CD4-positive, alpha-beta T cell treated with Interleukin-6 at 100 ng/mL for 8 hours (primary cell): ENCODE measurements at regions not wholly inside any gene's neighbourhood (a gene's known extent, or its start where the extent isn't known, plus 50 kb on each side); places are given as distances from the start of the nearest gene placed in this dataset.
"Not testable (repeated sequence)": the region's sequence is repeated elsewhere in the genome, so short reads cannot be mapped to it uniquely, and the experiment has no call there.

Source experiments
- DNase-seq: peaks from one replicate; pipeline ENCODE4 v3.0.0-alpha.2; 2020; ENCODE audit warnings: mixed read lengths, low spot score

DNA sequence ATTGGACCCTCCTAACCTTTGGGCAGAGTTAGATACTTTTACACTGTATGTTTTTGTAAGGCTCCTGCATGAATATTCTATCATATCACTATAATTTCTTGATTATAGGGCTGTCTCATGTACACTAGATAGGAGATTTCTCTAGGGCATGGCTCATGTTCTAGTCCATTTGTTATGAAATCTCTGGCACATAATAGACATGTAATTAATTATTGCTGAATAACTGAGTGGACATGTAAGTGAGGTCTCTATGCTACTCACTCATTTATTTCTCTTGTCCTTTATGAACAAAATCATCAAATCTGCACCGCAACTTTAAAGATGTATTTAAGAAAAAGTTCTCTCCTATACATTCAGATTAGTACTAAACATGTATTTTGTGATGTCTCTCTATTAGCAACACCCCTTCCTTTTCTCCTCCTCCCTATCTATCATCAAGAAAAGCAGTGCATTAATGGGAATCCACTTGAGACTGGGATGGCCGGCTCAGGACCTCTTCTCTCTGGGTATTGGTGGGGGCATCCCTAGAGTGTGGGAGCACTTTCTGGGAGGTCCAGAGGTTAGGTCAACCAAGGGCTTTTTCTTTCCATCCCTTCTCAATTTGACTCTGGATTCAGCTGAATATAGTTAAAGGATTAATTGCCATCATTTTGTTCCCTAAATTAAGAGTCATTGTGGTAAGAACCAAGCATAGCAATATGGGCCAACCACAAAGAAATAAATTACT, 168.0 kb upstream of the HMGA2 start:
- DNase-seq, result no peak

DNA sequence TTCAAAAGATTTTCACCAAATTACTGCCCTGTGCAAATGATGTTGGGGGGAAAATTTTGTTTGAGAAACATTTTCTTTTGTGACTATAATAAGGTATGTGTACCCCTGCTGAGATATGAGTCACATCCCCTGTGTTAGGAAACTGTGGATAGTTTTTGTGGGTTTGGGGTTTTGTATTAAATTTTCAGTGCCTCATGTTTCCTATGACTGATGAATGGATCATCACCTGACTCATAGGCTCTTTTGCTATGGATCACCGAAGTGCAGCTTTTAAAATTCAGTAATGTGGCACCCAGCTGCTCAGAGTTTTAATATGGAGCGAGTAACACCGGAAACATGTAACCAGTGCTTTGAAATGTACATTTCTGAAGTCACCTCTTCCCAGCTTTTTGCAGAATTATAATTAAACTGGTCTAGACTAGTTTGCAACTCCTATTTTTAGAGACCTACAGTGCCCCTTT, 167.4 kb upstream of the HMGA2 start:
- DNase-seq, result no peak

DNA sequence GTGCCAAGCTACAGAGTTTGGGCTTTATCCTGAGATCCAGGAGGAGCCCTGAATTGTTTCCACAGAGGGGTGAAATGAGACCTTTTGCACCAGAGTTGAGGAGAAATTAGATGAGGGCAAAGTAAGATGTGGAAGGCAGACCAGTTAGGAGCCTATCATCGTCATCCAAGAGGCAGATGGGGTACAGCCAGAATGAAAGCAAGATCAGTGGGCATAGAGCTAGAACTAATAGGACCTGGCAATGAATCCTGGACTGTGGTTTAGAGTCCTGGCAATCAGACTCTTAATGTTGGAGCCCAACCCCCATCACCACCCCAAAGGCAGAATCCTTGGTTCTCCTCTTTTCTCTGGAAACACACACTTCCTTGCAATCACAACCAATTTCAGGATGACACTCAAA, 166.6 kb upstream of the HMGA2 start:
- DNase-seq, result no peak

DNA sequence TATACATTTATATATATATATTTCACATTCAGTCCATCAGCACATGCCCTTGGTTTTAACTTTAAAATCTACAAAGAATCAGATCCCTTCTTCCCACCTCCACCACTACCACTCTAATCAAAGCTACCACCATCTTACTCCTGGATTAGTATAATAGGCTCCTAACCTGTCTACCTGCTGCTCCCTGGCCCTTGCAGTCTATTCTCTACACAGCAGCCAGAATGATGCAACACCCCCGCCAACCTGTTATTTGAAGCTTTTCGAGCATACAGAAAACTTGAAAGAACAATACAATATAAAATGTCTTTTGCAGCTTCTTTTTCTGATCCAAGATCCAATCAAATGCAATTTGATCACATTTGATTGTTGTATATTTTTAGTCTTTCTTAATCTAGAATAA, 165.9 kb upstream of the HMGA2 start:
- DNase-seq, result no peak

DNA sequence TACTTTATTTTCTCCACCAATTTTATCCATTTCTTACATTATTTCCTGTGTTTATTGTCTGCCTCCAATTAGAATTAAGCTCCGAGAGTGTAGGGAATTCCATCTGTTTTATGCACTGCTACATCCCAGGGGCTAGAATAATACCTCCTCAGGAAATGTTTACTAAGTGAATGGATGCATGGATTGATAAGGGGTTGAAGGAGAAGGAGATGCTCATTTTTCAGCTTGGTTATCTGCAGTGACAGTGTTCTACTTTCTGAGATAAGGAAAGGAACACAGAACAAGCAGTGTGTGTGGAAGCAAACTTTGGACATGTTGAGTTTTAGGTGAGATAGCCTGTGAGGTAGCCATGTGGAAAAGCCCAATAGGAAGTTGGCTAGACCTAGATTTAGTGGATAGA, 164.6 kb upstream of the HMGA2 start:
- no peak for DNase-seq

DNA sequence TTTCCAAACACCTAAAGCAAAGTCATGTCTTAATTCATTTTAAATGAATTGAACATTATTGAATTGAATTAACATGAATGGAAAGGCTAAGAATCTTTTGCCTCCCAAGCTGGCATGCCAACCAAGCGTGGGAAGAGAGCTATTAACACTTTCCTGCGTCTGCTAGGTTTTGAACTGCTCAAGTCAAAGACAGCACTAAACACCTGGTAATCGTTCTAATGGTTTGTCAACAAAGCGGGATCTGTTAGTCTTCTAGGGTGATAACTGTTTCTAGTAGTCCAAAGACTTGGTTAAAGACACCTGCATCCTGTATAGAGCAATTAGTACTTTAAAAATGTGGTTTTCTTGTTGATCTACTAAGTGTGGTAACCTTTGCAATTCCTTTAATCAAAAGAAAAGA, 164.2 kb upstream of the HMGA2 start:
- DNase-seq, result no peak

DNA sequence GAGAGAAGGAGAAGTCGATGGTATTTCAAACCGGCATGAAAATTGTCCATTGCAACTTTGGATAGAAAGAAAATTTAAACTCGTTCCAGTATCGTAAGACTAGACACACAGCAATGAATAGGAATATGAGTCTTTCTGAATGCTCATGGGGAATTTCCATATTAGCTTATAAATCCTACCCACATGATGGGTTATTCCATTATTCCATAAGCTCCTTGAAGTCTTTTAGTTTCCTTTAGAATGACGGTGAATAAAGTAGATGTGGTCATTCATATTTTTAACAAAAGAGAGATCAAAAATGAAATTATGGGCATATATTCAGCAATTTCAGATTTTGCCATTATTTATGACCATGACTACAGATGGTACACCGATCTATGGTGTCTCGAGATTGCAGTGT, 163.4 kb upstream of the HMGA2 start:
- no peak for DNase-seq

DNA sequence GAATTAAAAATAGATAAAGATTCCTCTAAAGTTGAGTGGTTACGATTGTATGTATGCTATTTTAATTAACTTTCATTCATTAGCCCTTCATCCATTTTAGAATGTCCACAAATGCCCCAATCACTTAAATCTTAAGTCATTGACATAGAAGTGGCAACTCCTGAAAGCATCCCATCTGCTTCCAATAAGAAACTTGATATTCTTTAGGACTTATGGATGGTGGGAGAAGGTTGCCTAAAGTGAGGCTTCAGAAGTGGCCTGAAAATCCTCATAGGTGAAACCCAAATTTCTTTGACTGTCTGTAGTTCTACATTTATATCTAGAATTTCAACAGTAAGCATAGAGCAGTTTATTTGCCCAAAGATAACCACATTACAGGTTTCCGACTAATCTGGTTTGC, 161.7 kb upstream of the HMGA2 start:
- no peak for DNase-seq

DNA sequence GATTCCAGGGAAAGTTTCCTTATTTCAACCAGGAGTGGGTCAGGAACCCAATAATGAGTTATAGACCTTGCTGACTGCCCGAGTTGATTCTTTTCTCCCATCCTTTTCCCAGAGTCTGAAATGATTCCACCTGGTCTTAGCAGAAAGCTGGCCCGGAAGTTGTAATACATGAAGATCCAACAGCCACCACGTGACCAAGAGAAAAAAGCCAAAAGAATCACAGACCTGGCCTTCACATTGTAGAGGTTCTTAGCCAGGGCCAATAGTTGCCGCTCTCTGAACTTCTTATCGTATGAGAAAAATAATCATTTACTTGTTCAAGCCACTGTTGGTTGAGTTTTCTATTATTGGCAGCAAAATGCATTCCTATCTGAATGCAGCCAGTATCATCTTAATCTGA, 161.2 kb upstream of the HMGA2 start:
- no peak for DNase-seq

DNA sequence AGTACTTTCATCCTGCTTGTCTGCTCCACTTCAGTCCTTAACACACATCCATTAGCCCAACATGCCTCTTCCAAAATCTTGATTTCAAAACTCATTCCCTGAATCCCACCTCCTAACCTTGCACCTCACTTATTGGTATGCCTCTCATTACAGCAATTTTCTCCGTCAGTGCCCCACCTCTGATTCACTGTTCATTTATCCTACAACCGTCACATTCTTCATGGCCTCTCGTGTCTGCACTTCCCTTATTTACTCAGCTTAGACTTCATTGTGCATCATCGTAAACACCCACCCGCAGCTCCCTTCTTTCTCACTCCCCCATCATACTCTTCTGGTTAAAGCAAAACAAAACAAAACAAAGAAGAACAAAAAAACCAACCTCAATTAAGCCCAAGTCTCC, 160.6 kb upstream of the HMGA2 start:
- no peak for DNase-seq

DNA sequence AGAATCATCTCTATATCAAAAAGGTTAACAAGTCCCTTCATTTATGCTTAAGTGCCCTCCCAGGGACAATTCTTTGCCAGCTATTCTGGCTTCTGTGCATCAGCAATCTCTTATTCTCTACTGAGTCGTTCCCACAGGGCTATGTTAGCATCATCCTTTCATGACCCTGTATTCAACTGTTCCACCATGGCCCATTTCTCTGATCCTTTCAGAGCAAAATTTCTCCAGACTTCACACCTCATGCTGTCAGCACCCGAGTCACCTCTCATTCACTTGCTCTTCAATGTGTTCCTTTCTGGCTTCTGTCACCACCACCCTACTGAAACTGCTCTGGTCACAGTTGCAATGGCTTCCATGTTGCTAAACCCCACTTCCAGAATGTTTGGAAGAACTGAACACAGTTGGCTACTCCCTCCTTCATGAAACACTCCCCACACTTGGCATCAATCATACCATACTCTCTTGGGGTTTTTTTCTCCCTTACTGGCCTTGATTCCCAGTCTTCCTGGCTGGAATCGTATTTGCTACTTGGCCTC, 159.5 kb upstream of the HMGA2 start:
- DNase-seq, result no peak

DNA sequence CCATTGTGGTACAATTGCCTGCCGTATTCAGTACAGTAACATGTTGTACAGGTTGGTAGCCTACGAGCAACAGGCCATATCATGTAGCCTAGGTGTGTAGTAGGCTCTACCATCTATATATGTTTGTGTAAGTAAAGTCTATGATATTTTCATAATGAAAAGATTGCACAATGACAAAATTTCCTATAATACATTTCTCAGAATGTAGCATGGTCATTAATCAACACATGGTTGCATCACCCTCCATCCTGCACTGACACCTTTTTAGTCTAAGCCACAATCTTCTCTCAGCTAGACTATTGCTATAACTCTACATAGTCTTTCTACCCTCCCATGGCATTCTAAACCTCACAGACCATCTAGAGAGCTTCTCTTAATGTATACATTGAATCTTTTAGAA, 158.5 kb upstream of the HMGA2 start:
- no peak for DNase-seq

DNA sequence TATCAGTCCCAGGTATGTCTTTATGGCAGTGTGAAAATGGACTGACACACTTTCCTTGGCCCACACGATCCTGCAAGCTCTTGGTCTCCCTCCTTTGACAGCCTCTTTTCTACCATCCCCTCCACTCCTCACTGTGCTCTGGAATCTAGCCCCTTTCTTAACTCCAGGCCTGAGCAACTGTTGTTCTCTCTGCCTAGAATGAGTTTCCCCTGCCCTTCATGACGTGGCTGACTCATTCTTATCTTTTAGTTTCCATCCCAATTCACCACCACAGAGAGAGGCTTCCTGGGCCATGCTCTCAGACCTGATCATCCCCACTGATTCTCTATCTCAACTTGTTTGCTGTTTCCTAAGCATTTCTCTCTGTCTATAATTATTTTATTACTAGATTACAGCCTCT, 157.4 kb upstream of the HMGA2 start:
- DNase-seq, result no peak

DNA sequence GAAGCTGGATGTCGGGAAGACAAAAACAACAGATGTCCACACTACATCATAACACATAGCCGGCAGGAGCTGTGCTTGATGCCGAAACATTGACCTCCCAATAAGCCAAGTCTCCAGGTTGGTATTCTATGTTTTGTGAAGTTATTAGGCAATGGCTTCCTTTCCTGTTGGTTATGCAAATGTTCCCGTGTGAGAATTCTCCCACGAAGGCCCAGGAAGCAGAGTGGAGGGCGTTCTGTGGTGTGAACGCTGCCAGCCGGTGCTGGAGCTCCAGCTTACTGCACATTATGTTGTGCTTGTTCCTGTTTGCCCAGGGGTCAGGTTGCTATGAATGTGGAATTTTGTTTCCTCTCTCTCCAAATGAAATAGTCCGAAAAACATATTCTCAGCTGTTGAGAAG, 156.4 kb upstream of the HMGA2 start:
- DNase-seq, result no peak

DNA sequence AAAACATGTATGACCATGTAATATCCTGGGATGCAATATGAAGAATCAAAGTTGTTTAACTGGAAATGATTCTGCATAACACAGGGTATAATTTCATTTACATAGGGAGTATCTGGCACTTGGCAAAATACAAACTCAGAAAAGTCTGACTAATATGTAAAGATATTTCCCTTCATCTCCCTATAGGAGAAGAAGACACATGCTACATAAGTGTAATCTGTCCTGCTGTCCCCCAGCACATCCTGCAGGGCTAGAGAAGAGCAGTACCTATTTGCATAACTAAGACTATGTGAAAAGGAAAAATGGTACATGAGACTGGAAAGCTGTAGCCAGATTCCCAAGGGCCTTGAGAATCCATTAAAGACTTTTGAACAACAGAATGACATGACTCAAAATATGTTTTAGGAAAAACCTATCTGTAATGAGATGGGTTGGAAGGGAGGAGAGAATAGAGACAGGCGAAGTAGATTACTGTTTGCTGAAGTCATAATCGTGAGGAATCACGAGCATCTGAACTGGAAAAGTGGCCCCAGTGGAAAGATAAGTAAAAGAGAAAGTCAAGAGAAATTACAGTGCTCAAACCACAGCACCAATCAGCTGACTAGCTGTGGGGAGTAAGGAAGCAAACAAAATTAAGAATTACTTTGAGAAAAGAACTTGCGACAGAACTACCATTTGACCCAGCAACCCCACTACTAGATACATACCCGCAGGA, 155.1 kb upstream of the HMGA2 start:
- DNase-seq, result no peak

DNA sequence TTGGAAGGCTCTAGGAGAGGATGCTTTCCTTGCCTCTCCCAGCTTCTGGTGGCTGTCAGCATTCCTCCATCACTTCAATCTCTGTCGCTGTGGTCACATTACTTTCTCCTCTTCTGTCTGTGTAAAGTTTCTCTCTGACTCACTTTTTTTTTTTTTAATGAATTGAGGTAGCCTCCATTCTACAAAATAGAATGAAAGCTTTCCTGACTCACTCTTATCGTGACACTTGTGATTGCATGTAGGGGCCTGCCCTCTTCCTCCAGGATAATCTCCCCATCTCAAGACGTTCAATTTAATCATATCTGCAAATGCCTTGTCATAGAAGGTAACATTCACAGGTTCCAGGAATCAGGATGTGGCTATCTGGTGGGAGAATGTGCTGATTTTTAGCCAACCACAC, 153.5 kb upstream of the HMGA2 start:
- no peak for DNase-seq

DNA sequence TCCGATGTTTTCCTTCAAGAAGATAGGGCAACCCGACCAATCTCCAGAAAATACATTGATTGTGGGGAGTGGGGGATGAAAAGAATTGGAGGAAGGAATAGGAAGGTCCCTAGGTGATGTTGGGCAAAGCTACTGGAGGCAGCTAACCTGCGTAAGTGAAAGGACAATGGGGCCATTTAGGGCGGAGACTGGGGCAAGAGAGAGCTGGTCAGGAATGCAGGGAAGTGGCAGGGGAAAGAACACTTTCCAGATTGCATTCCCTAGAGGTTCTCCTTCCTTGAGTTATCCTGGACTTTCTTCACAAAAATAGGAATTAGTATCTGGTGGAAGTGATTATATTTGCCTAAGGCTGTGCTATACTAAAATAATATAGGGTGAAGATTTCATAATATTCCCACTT, 151.8 kb upstream of the HMGA2 start:
- DNase-seq, result no peak

DNA sequence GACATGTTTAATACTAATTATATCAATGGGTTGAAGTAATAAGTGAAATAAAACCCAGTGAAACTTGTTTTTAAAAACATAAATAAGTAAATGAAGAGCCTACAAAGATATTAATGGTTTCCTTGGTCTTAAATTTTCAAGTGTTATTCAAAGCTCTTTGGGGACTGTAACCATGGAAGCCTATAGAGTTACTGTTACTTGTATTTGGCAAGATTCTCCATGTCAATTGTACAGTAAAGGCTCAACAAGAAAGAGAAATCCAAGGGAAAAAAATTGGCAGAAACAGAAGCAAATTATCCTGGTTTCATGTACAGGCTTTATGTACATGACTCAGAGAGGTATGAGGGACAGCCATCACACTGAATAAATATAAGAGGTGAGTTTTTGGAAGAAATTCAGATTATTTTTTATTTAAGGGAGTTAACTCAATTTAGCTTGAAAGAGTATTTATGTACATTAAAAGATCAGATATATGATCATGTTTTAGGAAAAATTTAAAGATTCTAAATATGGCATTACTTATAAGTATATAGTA, 151.1 kb upstream of the HMGA2 start:
- DNase-seq, result no peak

DNA sequence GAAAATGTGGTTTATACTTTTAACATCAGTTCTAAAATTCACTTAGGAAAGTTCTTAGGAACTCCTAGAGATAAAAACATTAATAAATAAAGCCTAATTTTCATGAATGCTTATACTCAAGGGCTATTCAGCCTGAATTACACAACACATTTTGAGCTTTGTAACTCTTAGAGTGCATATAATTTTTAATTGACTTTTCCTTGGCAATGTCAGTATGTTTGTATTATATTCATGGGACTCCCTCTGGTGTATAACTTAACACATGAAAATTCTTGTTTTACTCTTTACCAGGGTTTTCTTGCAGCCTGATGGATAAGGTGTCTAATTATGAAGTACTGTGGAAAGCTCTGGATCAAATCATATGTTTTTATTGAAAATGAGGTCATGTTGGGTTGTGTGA, 150.6 kb upstream of the HMGA2 start:
- no peak for DNase-seq

DNA sequence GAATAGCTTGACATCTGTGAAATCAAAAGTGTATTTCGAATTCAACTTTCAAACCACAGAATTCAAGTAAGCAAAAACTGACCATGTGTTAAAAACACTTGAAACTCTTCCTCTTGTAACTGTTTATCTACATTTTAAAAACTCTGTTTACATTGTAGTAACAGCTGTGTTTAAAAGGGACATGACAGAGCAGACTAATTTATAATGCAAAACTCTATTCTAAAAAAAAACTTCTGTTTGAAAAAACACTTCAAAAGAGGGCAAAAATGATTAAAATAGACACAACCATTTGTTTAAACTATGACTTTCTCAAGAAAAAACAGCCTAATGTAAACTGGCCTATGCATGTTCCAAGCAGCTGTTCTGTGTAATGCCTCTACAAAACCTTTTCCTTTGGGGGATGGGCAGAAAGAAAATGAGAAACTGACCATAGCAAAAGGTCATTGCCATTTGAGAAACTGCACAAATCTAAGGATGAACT, 149.1 kb upstream of the HMGA2 start:
- DNase-seq, result no peak

DNA sequence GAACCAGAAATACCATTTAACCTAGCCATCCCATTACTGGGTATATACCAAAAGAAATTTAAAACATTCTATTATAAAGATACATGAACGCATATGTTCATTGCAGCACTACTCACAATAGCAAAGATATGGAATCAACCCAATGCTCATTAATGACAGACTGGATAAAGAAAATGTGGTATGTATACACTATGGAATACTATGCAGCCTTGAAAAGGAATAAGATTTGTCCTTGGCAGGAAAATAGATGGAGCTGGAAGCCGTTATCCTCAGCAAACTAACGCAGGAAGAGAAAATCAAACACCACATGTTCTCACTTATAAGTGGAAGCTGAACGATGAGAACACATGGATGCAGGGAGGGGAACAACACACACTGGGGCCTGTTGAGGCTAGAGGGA, 146.1 kb upstream of the HMGA2 start:
- DNase-seq, result not testable (repeated sequence)

DNA sequence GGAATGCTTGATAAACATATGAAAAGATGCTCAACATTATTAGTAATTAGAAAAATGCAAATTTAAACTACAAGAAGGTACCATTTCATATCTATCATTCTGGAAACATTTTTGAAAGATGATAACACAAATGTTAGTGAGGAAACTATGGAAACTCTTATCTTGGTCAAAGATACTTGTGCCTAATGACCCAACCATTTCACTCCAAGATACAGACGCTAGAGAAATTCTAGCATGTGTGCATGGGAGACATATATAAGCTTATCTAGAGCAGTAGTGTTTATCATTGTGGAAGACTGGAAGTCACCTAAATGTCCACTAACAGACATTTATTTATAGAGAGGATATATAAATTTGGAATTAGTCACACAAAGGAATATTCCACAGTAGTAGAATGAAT, 143.1 kb upstream of the HMGA2 start:
- no peak for DNase-seq

DNA sequence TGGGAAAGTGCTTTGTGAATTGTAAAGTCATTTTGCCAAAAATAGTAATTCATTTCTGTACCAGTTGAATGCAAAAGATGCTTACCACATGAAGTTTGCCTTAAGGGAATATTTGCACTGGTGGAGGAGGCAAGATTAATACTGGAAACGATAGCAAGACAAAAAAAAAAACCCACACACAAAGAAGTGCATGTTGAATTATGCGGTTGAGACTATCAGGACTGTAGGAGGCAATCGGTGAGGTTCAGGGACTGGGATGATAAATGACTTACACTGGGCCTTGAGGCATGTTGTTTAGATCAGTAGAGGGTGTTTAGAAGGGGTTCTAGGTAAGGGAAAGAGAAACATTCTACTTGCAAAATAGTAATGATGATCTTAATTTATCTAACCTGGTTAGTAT, 142.2 kb upstream of the HMGA2 start:
- DNase-seq, result no peak
